ENCODE measurements at regions not wholly inside any gene's neighbourhood (a gene's known extent, or its start where the extent isn't known, plus 50 kb on each side); places are given as distances from the start of the nearest gene placed in this dataset.

DNA sequence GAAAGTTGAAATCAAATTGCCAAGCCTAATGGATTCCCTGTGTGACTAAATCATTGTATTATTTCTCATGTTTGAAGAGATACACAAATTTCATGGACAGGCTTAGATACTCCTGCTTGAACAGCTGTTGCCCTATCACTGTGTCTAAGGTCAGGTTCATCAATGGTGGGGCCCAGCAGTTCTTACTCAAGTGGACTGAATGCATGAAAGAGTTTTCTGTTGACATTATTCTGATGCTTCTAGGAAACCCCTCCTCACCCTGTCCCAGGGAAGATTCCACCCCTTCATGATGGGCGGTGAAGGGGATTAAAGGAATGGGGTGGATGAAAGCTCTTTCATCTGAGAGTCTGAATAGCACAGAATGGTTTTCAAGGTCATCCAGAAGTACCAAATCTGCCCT, 148.8 kb downstream of the INO80D start:
- ChIA-PET POLR2A (no interaction called here), CTCF (interaction anchor here (1.6 to 4.3 kb wide), 3 partner anchors 11 to 14 kb away, joined by 5 to 60 read pairs (median 28); no protein-coding TSS in a partner anchor)
- H3K4me3 Mint-ChIP-seq, result no peak overlapping the region
- H3K27me3 Mint-ChIP-seq (ENCODE audit: low read depth), result no peaks in the 10 kb centered on the region
- H3K9me3 Mint-ChIP-seq, result peaks cover 12% of the 10 kb centered on the region
- H3K36me3 Mint-ChIP-seq, result peaks cover 8% of the 10 kb centered on the region; the same call in 1 of the 2 replicates
- ATAC-seq, result no peak
- TF ChIP-seq SMAD4 (CRISPR knock-in tag; IDR thresholded peaks at IDR 0.05), result no peak
- TF ChIP-seq, protein P1, sequence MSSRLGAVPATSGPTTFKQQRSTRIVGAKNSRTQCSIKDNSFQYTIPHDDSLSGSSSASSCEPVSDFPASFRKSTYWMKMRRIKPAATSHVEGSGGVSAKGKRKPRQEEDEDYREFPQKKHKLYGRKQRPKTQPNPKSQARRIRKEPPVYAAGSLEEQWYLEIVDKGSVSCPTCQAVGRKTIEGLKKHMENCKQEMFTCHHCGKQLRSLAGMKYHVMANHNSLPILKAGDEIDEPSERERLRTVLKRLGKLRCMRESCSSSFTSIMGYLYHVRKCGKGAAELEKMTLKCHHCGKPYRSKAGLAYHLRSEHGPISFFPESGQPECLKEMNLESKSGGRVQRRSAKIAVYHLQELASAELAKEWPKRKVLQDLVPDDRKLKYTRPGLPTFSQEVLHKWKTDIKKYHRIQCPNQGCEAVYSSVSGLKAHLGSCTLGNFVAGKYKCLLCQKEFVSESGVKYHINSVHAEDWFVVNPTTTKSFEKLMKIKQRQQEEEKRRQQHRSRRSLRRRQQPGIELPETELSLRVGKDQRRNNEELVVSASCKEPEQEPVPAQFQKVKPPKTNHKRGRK (CRISPR knock-in tag; IDR thresholded peaks at IDR 0.05; ENCODE audit: borderline replicate concordance), result no peak
- TF ChIP-seq ELF4 (CRISPR knock-in tag; IDR thresholded peaks at IDR 0.05; ENCODE audit: low read depth), result no peak
- TF ChIP-seq, protein P2, sequence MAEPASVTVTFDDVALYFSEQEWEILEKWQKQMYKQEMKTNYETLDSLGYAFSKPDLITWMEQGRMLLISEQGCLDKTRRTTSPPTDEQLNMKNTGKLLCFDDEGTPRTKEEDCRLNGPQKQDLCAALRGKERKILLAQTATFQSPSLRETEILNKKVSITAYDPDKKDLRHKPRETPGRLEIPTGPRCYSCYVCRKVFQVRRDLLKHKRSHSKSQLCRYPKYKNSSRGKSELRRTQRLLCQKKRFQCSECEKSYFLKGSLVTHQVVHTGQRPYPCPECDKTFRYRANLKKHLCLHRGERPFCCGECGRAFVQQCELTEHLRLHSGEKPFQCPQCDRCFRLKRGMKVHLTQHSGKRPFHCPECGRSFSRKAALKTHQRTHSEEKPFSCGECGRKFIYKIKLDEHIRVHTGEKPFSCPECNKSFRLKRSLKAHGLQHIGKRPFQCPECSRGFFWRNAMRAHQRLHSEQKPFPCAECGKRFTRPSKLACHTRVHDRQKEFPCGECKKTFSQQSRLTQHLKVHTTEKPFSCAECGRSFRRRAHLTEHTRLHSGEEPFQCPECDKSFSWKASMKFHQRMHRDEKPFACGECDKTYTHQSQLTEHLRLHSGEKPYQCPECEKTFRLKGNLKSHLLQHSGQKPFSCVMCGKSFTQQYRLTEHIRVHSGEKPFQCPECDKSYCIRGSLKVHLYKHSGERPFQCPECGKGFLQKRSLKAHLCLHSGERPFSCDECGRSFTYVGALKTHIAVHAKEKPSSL (CRISPR knock-in tag; conservative IDR thresholded peaks at IDR 0.05), result no peak
- TF ChIP-seq, protein P3, sequence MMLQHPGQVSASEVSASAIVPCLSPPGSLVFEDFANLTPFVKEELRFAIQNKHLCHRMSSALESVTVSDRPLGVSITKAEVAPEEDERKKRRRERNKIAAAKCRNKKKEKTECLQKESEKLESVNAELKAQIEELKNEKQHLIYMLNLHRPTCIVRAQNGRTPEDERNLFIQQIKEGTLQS (CRISPR knock-in tag; conservative IDR thresholded peaks at IDR 0.05), result no peak
- TF ChIP-seq, protein P4, sequence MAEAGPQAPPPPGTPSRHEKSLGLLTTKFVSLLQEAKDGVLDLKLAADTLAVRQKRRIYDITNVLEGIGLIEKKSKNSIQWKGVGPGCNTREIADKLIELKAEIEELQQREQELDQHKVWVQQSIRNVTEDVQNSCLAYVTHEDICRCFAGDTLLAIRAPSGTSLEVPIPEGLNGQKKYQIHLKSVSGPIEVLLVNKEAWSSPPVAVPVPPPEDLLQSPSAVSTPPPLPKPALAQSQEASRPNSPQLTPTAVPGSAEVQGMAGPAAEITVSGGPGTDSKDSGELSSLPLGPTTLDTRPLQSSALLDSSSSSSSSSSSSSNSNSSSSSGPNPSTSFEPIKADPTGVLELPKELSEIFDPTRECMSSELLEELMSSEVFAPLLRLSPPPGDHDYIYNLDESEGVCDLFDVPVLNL (CRISPR knock-in tag; IDR thresholded peaks at IDR 0.05; ENCODE audit: borderline replicate concordance, low read depth), result no peak
- H3K27ac Mint-ChIP-seq, result no peak overlapping the region
- peaks cover 9% of the 10 kb centered on the region for H3K4me1 Mint-ChIP-seq
- DNase-seq (ENCODE audit: low spot score), result no peak

DNA sequence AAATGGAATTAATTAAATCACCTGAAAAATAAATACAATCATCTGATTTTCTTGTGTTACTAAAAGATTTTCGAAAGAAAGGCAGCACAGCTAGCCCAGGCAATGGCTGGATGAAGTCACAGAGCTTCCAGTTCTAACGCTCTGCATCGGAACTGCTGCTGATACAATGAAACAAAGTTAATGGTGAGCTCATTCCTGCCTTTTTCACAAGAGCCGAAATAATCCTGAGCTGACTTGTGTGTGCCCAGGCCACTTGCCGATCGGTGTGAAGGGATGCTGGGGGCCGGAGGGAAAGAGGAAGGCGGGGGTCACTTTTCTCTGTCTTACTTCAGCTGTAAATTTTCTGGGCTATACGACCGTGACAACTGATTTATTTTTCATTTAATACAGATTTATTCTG, 149.5 kb downstream of the INO80D start:
- Mint-ChIP-seq H3K27ac (no peak overlapping the region), H3K4me1 (peaks cover 9% of the 10 kb centered on the region), H3K36me3 (peaks cover 8% of the 10 kb centered on the region; the same call in 1 of the 2 replicates), H3K9me3 (peaks cover 11% of the 10 kb centered on the region), H3K27me3 (ENCODE audit: low read depth) (no peaks in the 10 kb centered on the region), H3K4me3 (no peak overlapping the region)
- no peak for ATAC-seq
- ChIA-PET CTCF (interaction anchor here (0.6 to 4.3 kb wide), 8 partner anchors 11 to 1758 kb away, joined by 3 to 60 read pairs (median 4); no protein-coding TSS in a partner anchor), POLR2A (no interaction called here)
- DNase-seq (ENCODE audit: low spot score), result no peak
- TF ChIP-seq GRHL2 (CRISPR knock-in tag; IDR thresholded peaks at IDR 0.05; ENCODE audit: insufficient replicate concordance, severe bottlenecking), result no peak
- no peak for TF ChIP-seq SMAD4 (CRISPR knock-in tag; IDR thresholded peaks at IDR 0.05)
- TF ChIP-seq, protein P5, sequence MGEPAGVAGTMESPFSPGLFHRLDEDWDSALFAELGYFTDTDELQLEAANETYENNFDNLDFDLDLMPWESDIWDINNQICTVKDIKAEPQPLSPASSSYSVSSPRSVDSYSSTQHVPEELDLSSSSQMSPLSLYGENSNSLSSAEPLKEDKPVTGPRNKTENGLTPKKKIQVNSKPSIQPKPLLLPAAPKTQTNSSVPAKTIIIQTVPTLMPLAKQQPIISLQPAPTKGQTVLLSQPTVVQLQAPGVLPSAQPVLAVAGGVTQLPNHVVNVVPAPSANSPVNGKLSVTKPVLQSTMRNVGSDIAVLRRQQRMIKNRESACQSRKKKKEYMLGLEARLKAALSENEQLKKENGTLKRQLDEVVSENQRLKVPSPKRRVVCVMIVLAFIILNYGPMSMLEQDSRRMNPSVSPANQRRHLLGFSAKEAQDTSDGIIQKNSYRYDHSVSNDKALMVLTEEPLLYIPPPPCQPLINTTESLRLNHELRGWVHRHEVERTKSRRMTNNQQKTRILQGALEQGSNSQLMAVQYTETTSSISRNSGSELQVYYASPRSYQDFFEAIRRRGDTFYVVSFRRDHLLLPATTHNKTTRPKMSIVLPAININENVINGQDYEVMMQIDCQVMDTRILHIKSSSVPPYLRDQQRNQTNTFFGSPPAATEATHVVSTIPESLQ (CRISPR knock-in tag; IDR thresholded peaks at IDR 0.05), result no peak
- TF ChIP-seq, protein P6, sequence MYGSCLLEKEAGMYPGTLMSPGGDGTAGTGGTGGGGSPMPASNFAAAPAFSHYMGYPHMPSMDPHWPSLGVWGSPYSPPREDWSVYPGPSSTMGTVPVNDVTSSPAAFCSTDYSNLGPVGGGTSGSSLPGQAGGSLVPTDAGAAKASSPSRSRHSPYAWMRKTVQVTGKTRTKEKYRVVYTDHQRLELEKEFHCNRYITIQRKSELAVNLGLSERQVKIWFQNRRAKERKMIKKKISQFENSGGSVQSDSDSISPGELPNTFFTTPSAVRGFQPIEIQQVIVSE (CRISPR knock-in tag; IDR thresholded peaks at IDR 0.05; ENCODE audit: borderline replicate concordance), result no peak
- TF ChIP-seq, protein P7, sequence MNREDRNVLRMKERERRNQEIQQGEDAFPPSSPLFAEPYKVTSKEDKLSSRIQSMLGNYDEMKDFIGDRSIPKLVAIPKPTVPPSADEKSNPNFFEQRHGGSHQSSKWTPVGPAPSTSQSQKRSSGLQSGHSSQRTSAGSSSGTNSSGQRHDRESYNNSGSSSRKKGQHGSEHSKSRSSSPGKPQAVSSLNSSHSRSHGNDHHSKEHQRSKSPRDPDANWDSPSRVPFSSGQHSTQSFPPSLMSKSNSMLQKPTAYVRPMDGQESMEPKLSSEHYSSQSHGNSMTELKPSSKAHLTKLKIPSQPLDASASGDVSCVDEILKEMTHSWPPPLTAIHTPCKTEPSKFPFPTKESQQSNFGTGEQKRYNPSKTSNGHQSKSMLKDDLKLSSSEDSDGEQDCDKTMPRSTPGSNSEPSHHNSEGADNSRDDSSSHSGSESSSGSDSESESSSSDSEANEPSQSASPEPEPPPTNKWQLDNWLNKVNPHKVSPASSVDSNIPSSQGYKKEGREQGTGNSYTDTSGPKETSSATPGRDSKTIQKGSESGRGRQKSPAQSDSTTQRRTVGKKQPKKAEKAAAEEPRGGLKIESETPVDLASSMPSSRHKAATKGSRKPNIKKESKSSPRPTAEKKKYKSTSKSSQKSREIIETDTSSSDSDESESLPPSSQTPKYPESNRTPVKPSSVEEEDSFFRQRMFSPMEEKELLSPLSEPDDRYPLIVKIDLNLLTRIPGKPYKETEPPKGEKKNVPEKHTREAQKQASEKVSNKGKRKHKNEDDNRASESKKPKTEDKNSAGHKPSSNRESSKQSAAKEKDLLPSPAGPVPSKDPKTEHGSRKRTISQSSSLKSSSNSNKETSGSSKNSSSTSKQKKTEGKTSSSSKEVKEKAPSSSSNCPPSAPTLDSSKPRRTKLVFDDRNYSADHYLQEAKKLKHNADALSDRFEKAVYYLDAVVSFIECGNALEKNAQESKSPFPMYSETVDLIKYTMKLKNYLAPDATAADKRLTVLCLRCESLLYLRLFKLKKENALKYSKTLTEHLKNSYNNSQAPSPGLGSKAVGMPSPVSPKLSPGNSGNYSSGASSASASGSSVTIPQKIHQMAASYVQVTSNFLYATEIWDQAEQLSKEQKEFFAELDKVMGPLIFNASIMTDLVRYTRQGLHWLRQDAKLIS (CRISPR knock-in tag; IDR thresholded peaks at IDR 0.05; ENCODE audit: borderline replicate concordance), result no peak
- TF ChIP-seq, protein P8, sequence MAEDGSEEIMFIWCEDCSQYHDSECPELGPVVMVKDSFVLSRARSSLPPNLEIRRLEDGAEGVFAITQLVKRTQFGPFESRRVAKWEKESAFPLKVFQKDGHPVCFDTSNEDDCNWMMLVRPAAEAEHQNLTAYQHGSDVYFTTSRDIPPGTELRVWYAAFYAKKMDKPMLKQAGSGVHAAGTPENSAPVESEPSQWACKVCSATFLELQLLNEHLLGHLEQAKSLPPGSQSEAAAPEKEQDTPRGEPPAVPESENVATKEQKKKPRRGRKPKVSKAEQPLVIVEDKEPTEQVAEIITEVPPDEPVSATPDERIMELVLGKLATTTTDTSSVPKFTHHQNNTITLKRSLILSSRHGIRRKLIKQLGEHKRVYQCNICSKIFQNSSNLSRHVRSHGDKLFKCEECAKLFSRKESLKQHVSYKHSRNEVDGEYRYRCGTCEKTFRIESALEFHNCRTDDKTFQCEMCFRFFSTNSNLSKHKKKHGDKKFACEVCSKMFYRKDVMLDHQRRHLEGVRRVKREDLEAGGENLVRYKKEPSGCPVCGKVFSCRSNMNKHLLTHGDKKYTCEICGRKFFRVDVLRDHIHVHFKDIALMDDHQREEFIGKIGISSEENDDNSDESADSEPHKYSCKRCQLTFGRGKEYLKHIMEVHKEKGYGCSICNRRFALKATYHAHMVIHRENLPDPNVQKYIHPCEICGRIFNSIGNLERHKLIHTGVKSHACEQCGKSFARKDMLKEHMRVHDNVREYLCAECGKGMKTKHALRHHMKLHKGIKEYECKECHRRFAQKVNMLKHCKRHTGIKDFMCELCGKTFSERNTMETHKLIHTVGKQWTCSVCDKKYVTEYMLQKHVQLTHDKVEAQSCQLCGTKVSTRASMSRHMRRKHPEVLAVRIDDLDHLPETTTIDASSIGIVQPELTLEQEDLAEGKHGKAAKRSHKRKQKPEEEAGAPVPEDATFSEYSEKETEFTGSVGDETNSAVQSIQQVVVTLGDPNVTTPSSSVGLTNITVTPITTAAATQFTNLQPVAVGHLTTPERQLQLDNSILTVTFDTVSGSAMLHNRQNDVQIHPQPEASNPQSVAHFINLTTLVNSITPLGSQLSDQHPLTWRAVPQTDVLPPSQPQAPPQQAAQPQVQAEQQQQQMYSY (CRISPR knock-in tag; IDR thresholded peaks at IDR 0.05), result no peak
- TF ChIP-seq PRRX2 (CRISPR knock-in tag; IDR thresholded peaks at IDR 0.05), result no peak
- TF ChIP-seq MYBL2 (CRISPR knock-in tag; IDR thresholded peaks at IDR 0.05), result no peak
- TF ChIP-seq, protein P9, sequence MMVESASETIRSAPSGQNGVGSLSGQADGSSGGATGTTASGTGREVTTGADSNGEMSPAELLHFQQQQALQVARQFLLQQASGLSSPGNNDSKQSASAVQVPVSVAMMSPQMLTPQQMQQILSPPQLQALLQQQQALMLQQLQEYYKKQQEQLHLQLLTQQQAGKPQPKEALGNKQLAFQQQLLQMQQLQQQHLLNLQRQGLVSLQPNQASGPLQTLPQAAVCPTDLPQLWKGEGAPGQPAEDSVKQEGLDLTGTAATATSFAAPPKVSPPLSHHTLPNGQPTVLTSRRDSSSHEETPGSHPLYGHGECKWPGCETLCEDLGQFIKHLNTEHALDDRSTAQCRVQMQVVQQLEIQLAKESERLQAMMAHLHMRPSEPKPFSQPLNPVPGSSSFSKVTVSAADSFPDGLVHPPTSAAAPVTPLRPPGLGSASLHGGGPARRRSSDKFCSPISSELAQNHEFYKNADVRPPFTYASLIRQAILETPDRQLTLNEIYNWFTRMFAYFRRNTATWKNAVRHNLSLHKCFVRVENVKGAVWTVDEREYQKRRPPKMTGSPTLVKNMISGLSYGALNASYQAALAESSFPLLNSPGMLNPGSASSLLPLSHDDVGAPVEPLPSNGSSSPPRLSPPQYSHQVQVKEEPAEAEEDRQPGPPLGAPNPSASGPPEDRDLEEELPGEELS (CRISPR knock-in tag; IDR thresholded peaks at IDR 0.05), result no peak
- no peak for TF ChIP-seq TP53 (CRISPR knock-in tag; IDR thresholded peaks at IDR 0.05)

All from WTC11 (cell line).